Endodermal cell (in vitro differentiated cells): ENCODE measurements at regions not wholly inside any gene's neighbourhood (a gene's known extent, or its start where the extent isn't known, plus 50 kb on each side); places are given as distances from the start of the nearest gene placed in this dataset.
"Not testable (repeated sequence)": the region's sequence is repeated elsewhere in the genome, so short reads cannot be mapped to it uniquely, and the experiment has no call there.

ENCODE experiments used
- DNase-seq: peaks from one replicate; pipeline ENCODE4 v3.0.0-alpha.2; 2017
- H3K27ac ChIP-seq: 2 replicates; pipeline ENCODE4 v1.5.1; 2013; ENCODE audit warnings: mild to moderate bottlenecking, low read depth, low read length, moderate library complexity
- H3K27me3 ChIP-seq: 2 replicates; pipeline ENCODE4 v1.6.1; 2013; ENCODE audit warnings: mild to moderate bottlenecking, low read length, moderate library complexity; ENCODE audit not compliant: insufficient read depth, control insufficient read depth, poor library complexity, severe bottlenecking
- H3K36me3 ChIP-seq: 2 replicates; pipeline ENCODE4 v1.7.0; 2013; ENCODE audit warnings: mild to moderate bottlenecking, low read length, moderate library complexity; ENCODE audit not compliant: control insufficient read depth, insufficient read depth
- H3K4me1 ChIP-seq: one replicate; pipeline ENCODE4 v1.7.0; 2013; ENCODE audit warnings: low read length; ENCODE audit not compliant: control insufficient read depth, insufficient read depth
- H3K4me3 ChIP-seq: 2 replicates; pipeline ENCODE4 v1.5.1; 2013; ENCODE audit warnings: mild to moderate bottlenecking, low read length, moderate library complexity
- H3K9ac ChIP-seq: 2 replicates; pipeline ENCODE4 v1.6.1; 2013; ENCODE audit warnings: mild to moderate bottlenecking, low read length, moderate library complexity; ENCODE audit not compliant: poor library complexity, severe bottlenecking; ENCODE audit errors: extremely low read depth
- H3K9me3 ChIP-seq: 2 replicates; pipeline ENCODE4 v1.6.1; 2013; ENCODE audit warnings: mild to moderate bottlenecking, low read length, moderate library complexity; ENCODE audit not compliant: control insufficient read depth
- H3K27ac Mint-ChIP-seq: 2 replicates; pipeline ENCODE4 v1.8.0; 2020; ENCODE audit warnings: mixed read lengths
- H3K27me3 Mint-ChIP-seq: 2 replicates; pipeline ENCODE4 v1.8.0; 2021; ENCODE audit warnings: mild to moderate bottlenecking, mixed read lengths; ENCODE audit not compliant: insufficient read depth
- H3K36me3 Mint-ChIP-seq: 2 replicates; pipeline ENCODE4 v1.8.0; 2020; ENCODE audit warnings: low read depth, mixed read lengths
- H3K4me1 Mint-ChIP-seq: 2 replicates; pipeline ENCODE4 v1.8.0; 2020; ENCODE audit warnings: mixed read lengths
- H3K4me3 Mint-ChIP-seq: 2 replicates; pipeline ENCODE4 v1.8.0; 2020; ENCODE audit warnings: mild to moderate bottlenecking, moderate library complexity, mixed read lengths
- H3K9me3 Mint-ChIP-seq: 2 replicates; pipeline ENCODE4 v1.8.0; 2020; ENCODE audit warnings: mild to moderate bottlenecking, mixed read lengths
- WGBS, 2 experiments: methylation state at CpG; one replicate each; pipeline versions ENCODE4 v1.1.5 to v1.1.7; 2013; ENCODE audit warnings: missing lambda C conversion rate in 2 of 2, mixed read lengths in 1 of 2; ENCODE audit not compliant: insufficient coverage in 1 of 2, insufficient read length in 1 of 2; 5-methylcytosine and 5-hydroxymethylcytosine counted together
- TF ChIP-seq, protein P1 (sequence below): fragments of 200-600 bp; sonication (generic); conservative IDR thresholded peaks from 2 replicates; pipeline ENCODE4 v1.5.0; 2021; ENCODE audit warnings: antibody characterized with exemption, mild to moderate bottlenecking

DNA sequence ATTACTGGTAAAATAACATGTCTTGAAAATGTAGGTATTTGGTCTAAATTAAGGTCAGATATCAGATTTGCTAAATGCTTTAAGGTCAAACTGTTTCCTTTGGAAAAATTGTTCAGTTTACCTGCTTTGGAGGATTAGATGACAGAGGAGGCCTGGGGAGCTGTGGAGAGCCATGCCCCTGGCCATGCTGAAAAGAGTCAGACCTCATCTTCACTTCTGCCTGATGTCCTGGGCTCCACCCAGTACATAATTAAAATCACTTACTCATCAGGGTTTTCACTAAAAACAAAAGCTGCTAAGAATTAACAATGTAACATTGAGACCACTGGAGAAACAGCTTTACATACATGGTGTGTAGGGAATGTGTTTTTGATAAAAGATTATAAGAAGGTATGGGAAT is 60.8 kb upstream of the UNC93A start:
- Histone ChIP-seq H3K36me3 (no peaks in the 10 kb centered on the region), H3K4me3 (no peak overlapping the region), H3K9ac (no peak overlapping the region), H3K4me1 (peaks cover 28% of the 10 kb centered on the region), H3K9me3 (no peaks in the 10 kb centered on the region), H3K27ac (no peak overlapping the region), H3K27me3 (no peaks in the 10 kb centered on the region)
- DNase-seq: peak; percentile 40
- no peaks in the 10 kb centered on the region for H3K27me3 Mint-ChIP-seq
- no peaks in the 10 kb centered on the region for H3K9me3 Mint-ChIP-seq
- no peak overlapping the region for H3K27ac Mint-ChIP-seq
- peaks cover 3% of the 10 kb centered on the region for H3K36me3 Mint-ChIP-seq
- TF ChIP-seq, protein P1, sequence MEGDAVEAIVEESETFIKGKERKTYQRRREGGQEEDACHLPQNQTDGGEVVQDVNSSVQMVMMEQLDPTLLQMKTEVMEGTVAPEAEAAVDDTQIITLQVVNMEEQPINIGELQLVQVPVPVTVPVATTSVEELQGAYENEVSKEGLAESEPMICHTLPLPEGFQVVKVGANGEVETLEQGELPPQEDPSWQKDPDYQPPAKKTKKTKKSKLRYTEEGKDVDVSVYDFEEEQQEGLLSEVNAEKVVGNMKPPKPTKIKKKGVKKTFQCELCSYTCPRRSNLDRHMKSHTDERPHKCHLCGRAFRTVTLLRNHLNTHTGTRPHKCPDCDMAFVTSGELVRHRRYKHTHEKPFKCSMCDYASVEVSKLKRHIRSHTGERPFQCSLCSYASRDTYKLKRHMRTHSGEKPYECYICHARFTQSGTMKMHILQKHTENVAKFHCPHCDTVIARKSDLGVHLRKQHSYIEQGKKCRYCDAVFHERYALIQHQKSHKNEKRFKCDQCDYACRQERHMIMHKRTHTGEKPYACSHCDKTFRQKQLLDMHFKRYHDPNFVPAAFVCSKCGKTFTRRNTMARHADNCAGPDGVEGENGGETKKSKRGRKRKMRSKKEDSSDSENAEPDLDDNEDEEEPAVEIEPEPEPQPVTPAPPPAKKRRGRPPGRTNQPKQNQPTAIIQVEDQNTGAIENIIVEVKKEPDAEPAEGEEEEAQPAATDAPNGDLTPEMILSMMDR: no peak
- H3K4me1 Mint-ChIP-seq: peaks cover 74% of the 10 kb centered on the region
- H3K4me3 Mint-ChIP-seq: peak overlapping the region; percentile 62

GRCh38 chr6:167232356-167232755 is 58.8 kb upstream of the UNC93A start:
- H3K27me3 ChIP-seq: no peaks in the 10 kb centered on the region
- no peaks in the 10 kb centered on the region for H3K36me3 ChIP-seq
- H3K9me3 ChIP-seq: no peaks in the 10 kb centered on the region
- DNase-seq: no peak
- WGBS, 2 experiments: 85 to 100% methylated on average over 2 to 3 of the region's 3 CpGs
- H3K4me1 Mint-ChIP-seq: peaks cover 69% of the 10 kb centered on the region
- no peak overlapping the region for H3K4me3 Mint-ChIP-seq
- TF ChIP-seq, protein P1: no peak
- peaks cover 3% of the 10 kb centered on the region for H3K36me3 Mint-ChIP-seq
- no peaks in the 10 kb centered on the region for H3K27me3 Mint-ChIP-seq
- H3K4me1 ChIP-seq: peaks cover 28% of the 10 kb centered on the region
- H3K9ac ChIP-seq: no peak overlapping the region
- H3K27ac Mint-ChIP-seq: peak overlapping the region; percentile 83
- H3K4me3 ChIP-seq: no peak overlapping the region
- H3K27ac ChIP-seq: no peak overlapping the region
- no peaks in the 10 kb centered on the region for H3K9me3 Mint-ChIP-seq

GRCh38 chr6:167233490-167233889 is 57.6 kb upstream of the UNC93A start:
- Mint-ChIP-seq H3K4me1 (peaks cover 69% of the 10 kb centered on the region), H3K27ac (peak overlapping the region; percentile 83), H3K27me3 (no peaks in the 10 kb centered on the region), H3K4me3 (no peak overlapping the region), H3K36me3 (peaks cover 3% of the 10 kb centered on the region), H3K9me3 (no peaks in the 10 kb centered on the region)
- 46 to 58% methylated on average over 6 of the region's 6 CpGs for WGBS, 2 experiments
- Histone ChIP-seq H3K4me1 (peaks cover 34% of the 10 kb centered on the region), H3K9ac (no peak overlapping the region), H3K9me3 (no peaks in the 10 kb centered on the region), H3K36me3 (no peaks in the 10 kb centered on the region), H3K4me3 (peak overlapping the region; percentile 61), H3K27me3 (no peaks in the 10 kb centered on the region), H3K27ac (no peak overlapping the region)
- TF ChIP-seq, protein P1: no peak
- no peak for DNase-seq

GRCh38 chr6:167234576-167234975 is 56.5 kb upstream of the UNC93A start:
- not testable (repeated sequence) for DNase-seq, H3K9ac ChIP-seq, H3K36me3 ChIP-seq, H3K9me3 Mint-ChIP-seq, H3K36me3 Mint-ChIP-seq, H3K27me3 ChIP-seq, H3K4me3 Mint-ChIP-seq, H3K4me3 ChIP-seq, H3K9me3 ChIP-seq, H3K27me3 Mint-ChIP-seq
- H3K27ac ChIP-seq: peak overlapping the region; percentile 51
- Mint-ChIP-seq H3K27ac (peak overlapping the region; percentile 80), H3K4me1 (peaks cover 69% of the 10 kb centered on the region)
- 44 to 75% methylated on average over 1 of the region's 6 CpGs for WGBS, 2 experiments
- H3K4me1 ChIP-seq: peaks cover 37% of the 10 kb centered on the region
